BJ (cell line): ENCODE measurements at regions not wholly inside any gene's neighbourhood (a gene's known extent, or its start where the extent isn't known, plus 50 kb on each side); places are given as distances from the start of the nearest gene placed in this dataset.

Experiments
- CTCF ChIA-PET: fragments of 350-600 bp; formaldehyde crosslinking; extraction: SDS; loops from one replicate; lab custom pipeline; 2021; ENCODE audit warnings: antibody characterized with exemption, inconsistent platforms; lab: Yijun Ruan, JAX
- POLR2A ChIA-PET: fragments of 300-600 bp; sonication (Branson Sonifier 250); formaldehyde crosslinking; extraction: SDS; loops from one replicate; lab custom pipeline; 2021; ENCODE audit warnings: antibody characterized with exemption; lab: Charles Lee
- DNase-seq: peaks from one replicate; pipeline ENCODE4 v3.0.0-alpha.2; 2011; ENCODE audit warnings: low read depth
- H3K27me3 ChIP-seq: 2 replicates; pipeline ENCODE4 v1.6.0; 2011; ENCODE audit warnings: low read length; ENCODE audit not compliant: control insufficient read depth, insufficient read depth
- H3K36me3 ChIP-seq: 2 replicates; pipeline ENCODE4 v1.5.1; 2011; ENCODE audit warnings: low read length; ENCODE audit not compliant: control insufficient read depth, insufficient read depth
- H3K4me3 ChIP-seq: 2 replicates; pipeline ENCODE4 v1.5.1; 2011; ENCODE audit warnings: low read depth, mild to moderate bottlenecking, control low read depth, low read length
- TF ChIP-seq, protein P1 (sequence below): IDR thresholded peaks from 2 replicates; pipeline ENCODE4 v1.5.1; 2011; ENCODE audit warnings: low read depth, mild to moderate bottlenecking, control low read depth, inconsistent platforms, low read length, moderate library complexity; ENCODE audit not compliant: insufficient read depth

DNA sequence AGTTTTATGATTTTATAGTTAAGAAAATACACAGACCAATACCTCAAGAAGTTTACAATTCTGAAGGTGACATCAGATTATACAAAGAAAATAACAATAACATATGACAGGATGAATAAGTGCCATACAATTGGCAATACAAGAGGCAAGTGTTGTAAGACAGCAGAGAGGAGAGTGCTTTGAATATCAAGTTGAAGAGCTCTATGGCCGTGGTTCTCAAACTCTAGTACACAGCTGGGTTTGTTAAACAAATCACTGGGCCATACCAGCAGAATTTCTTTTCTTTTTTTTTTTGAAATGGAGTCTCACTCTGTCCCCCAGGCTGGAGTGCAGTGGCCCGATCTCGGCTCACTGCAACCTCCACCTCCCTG lies 167.1 kb upstream of the NECTIN3 start:
- H3K27me3 ChIP-seq: no peaks in the 10 kb centered on the region
- H3K4me3 ChIP-seq: no peak overlapping the region
- CTCF ChIA-PET: no interaction called here
- POLR2A ChIA-PET: interaction anchor here (0.6 kb wide), 1 partner anchor 410 kb away, joined by 3 read pairs; no protein-coding TSS in a partner anchor
- no peaks in the 10 kb centered on the region for H3K36me3 ChIP-seq
- TF ChIP-seq, protein P1, sequence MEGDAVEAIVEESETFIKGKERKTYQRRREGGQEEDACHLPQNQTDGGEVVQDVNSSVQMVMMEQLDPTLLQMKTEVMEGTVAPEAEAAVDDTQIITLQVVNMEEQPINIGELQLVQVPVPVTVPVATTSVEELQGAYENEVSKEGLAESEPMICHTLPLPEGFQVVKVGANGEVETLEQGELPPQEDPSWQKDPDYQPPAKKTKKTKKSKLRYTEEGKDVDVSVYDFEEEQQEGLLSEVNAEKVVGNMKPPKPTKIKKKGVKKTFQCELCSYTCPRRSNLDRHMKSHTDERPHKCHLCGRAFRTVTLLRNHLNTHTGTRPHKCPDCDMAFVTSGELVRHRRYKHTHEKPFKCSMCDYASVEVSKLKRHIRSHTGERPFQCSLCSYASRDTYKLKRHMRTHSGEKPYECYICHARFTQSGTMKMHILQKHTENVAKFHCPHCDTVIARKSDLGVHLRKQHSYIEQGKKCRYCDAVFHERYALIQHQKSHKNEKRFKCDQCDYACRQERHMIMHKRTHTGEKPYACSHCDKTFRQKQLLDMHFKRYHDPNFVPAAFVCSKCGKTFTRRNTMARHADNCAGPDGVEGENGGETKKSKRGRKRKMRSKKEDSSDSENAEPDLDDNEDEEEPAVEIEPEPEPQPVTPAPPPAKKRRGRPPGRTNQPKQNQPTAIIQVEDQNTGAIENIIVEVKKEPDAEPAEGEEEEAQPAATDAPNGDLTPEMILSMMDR: no peak
- DNase-seq: no peak

DNA sequence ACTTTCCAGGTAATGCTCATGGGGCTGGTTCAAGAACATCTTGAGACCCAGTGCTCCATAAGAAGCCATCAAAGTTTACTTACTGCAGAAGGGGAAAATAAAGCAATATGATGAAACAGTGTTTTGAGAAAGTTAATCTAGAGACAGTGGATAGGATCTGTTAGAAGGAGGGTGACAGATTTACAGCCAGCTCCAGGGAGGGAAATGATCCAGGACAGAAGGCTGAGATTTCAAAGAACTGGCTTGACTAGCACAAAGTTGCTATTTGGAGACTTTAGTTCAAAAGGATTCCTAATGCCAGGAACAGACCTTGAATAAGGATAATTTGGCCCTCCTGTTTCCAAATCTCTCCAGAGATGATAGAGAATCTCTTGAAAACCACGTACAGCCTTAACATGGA lies 166.5 kb upstream of the NECTIN3 start:
- no peak for DNase-seq
- no peaks in the 10 kb centered on the region for H3K27me3 ChIP-seq
- no peaks in the 10 kb centered on the region for H3K36me3 ChIP-seq
- no peak overlapping the region for H3K4me3 ChIP-seq
- TF ChIP-seq, protein P1: no peak
- ChIA-PET CTCF (no interaction called here), POLR2A (no interaction called here)

DNA sequence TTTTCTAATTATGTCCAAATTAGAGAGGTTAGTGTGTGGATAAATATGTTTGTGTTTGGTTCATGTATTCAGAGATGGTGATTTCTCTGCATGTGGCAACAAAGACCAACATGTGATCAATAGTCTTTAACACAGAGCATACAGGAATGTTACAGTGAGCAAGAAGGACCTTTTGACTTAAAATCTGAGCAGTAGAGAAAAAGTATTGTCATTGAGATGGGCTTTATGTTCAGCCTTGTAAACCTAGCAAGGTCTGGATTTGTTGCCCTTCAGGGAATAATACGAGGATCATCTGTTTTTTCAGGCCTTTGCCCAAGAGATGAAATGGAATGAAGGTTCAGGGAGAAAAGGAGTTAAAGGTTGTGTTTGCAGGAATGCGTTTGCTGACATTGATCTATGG lies 161.8 kb upstream of the NECTIN3 start:
- Histone ChIP-seq H3K27me3 (no peaks in the 10 kb centered on the region), H3K4me3 (no peak overlapping the region), H3K36me3 (no peaks in the 10 kb centered on the region)
- no peak for DNase-seq
- ChIA-PET CTCF (no interaction called here), POLR2A (no interaction called here)
- TF ChIP-seq, protein P1: no peak

DNA sequence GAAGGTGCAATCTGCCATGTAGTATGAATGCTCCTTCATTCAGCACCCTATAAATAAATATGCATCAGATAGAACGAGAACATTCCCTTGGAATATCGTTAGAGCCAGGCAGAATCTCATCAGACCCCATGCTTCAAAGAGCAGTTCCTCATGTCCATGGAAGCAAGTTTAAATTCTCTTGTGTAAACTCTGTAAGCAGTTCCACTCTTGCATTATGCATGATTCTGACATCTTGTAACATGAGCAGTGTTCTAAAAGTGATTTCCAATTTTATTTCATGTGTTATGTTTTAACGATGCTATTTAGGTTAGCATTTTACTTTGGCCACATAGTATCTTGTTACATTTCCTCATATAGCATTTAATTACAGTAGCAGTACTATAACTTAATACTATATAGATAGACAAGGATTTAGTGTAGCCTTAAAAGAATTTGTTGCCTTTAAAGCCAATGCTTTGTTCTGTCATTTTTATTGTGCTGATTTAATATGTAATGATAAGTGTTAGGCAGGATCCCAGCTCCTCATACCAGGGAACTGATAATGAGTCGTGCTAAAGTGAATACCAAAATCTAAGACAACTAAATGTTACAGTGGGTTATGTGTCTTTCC lies 161.2 kb upstream of the NECTIN3 start:
- no peaks in the 10 kb centered on the region for H3K36me3 ChIP-seq
- no peak for DNase-seq
- TF ChIP-seq, protein P1: no peak

DNA sequence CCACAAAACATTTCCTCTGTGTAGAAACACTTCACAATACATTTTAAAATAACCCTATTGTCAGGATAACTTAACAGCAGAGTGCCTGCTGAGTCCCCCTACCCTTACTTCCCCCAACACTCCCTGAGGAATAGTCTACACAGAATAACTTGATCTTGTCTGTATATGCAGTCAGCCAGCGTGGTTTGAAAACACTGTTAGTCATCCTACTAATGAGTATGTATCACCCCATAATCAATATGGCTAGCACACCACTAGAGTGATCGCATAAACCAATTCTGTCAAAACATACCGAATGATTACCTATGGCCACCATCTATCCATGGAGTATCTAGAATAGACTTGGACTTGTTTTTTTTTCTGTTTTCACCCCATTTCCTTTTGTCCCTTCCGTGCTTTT lies 152.7 kb upstream of the NECTIN3 start:
- ChIA-PET CTCF (no interaction called here), POLR2A (no interaction called here)
- TF ChIP-seq, protein P1: no peak
- Histone ChIP-seq H3K4me3 (no peak overlapping the region), H3K27me3 (no peaks in the 10 kb centered on the region), H3K36me3 (no peaks in the 10 kb centered on the region)
- no peak for DNase-seq

More for the DNA sequence above, 161.2 kb upstream of the NECTIN3 start:
- no peaks in the 10 kb centered on the region for H3K27me3 ChIP-seq
- ChIA-PET CTCF (no interaction called here), POLR2A (no interaction called here)
- no peak overlapping the region for H3K4me3 ChIP-seq
